ENCODE measurements at regions not wholly inside any gene's neighbourhood (a gene's known extent, or its start where the extent isn't known, plus 50 kb on each side); places are given as distances from the start of the nearest gene placed in this dataset.
"Not testable (repeated sequence)": the region's sequence is repeated elsewhere in the genome, so short reads cannot be mapped to it uniquely, and the experiment has no call there.

DNA sequence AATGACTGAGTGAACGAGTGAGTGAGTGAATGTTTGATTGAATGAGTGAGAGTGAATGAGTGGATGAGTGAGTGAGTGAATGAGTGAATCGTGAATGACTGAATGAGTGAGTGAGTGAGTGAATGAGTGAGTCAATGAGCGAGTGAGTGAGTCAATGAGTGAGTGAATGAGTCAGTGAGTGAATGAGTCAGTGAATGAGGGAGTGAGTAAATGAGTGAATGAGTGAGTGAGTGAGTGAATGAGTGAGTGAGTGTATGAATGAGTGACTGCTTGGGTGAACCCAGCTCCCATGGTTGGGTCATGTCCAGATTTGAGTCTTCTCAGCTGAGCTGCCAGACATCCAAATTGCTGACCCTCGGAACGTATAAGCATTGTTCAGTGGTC lies 135.2 kb upstream of the ZNF469 start:
- H3K36me3 ChIP-seq (ENCODE audit: insufficient read depth, low read length); H3K27me3 ChIP-seq (ENCODE audit: insufficient read depth, low read length); H3K27me3 Mint-ChIP-seq (ENCODE audit: low read depth, unreplicated experiment); H4K20me1 ChIP-seq (ENCODE audit: insufficient read depth, low read length); H3K9me3 ChIP-seq (ENCODE audit: insufficient read depth, low read depth, low read length); H3K4me3 Mint-ChIP-seq (ENCODE audit: unreplicated experiment); H3K27ac Mint-ChIP-seq (ENCODE audit: unreplicated experiment); H3K36me3 Mint-ChIP-seq (ENCODE audit: low read depth, unreplicated experiment); H3K27ac ChIP-seq (ENCODE audit: low read depth, low read length); H3K4me3 ChIP-seq (ENCODE audit: insufficient read depth, low read depth, low read length); DNase-seq (ENCODE audit: low read depth); H3K79me2 ChIP-seq (ENCODE audit: insufficient read depth, low read length); FAIRE-seq; H3K4me2 ChIP-seq (ENCODE audit: low read length); H2AFZ ChIP-seq (ENCODE audit: low read depth, low read length); H3K9ac ChIP-seq (ENCODE audit: low read length): not testable (repeated sequence)
- H3K9me3 Mint-ChIP-seq (ENCODE audit: unreplicated experiment): peaks cover 13% of the 10 kb centered on the region
- peaks cover 15% of the 10 kb centered on the region for H3K4me1 Mint-ChIP-seq (ENCODE audit: low read depth, unreplicated experiment)
- H3K4me1 ChIP-seq (ENCODE audit: insufficient read depth, low read length): peaks cover 27% of the 10 kb centered on the region

DNA sequence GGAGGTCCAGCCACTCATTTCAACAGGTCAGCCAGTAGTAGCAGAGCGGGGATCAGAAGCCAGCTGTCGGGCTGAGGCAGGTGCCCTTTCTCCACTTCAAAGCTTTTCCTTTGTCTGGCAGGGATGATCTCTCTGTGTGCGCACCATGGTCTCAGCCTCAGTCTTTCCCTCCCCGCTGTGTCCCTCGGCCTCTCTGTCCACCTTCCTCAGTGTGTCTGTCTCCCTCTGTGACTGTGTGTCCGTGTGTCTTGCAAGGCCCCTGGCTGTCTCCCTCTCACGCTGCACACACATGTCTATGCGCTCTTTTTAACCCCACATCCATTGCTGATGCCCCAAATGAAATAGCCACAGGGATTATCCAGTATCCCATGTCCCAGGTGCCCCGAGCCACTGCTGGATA lies 134.0 kb upstream of the ZNF469 start:
- H3K27me3 ChIP-seq (ENCODE audit: insufficient read depth, low read length): not testable (repeated sequence)

DNA sequence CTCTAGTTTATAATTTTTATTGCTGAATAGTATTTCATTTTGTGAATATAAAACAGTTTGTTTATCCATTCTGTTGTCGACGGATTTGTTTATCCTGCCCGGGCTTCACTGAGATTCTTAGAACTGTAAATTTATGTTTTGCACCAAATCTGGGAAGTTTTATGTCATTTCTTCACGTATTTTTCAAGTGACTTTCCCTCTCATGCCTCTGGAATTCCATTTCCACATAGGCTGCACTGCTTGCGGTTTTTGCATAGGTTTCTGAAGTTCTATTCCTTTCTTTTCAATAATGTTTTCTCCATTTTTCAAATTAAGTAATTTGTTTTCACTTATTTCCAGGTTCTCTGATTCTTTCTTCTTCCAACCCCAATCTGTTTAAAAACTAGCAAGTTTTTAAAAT lies 132.4 kb upstream of the ZNF469 start:
- not testable (repeated sequence) for H3K27me3 Mint-ChIP-seq (ENCODE audit: low read depth, unreplicated experiment); DNase-seq (ENCODE audit: low read depth); H3K4me2 ChIP-seq (ENCODE audit: low read length); H2AFZ ChIP-seq (ENCODE audit: low read depth, low read length); H4K20me1 ChIP-seq (ENCODE audit: insufficient read depth, low read length); H3K36me3 Mint-ChIP-seq (ENCODE audit: low read depth, unreplicated experiment); H3K27ac Mint-ChIP-seq (ENCODE audit: unreplicated experiment); H3K4me3 ChIP-seq (ENCODE audit: insufficient read depth, low read depth, low read length); FAIRE-seq; H3K27ac ChIP-seq (ENCODE audit: low read depth, low read length); H3K9me3 ChIP-seq (ENCODE audit: insufficient read depth, low read depth, low read length); H3K9ac ChIP-seq (ENCODE audit: low read length); H3K4me1 Mint-ChIP-seq (ENCODE audit: low read depth, unreplicated experiment); H3K4me3 Mint-ChIP-seq (ENCODE audit: unreplicated experiment); H3K27me3 ChIP-seq (ENCODE audit: insufficient read depth, low read length); H3K9me3 Mint-ChIP-seq (ENCODE audit: unreplicated experiment); H3K79me2 ChIP-seq (ENCODE audit: insufficient read depth, low read length); H3K36me3 ChIP-seq (ENCODE audit: insufficient read depth, low read length)
- H3K4me1 ChIP-seq (ENCODE audit: insufficient read depth, low read length): peaks cover 11% of the 10 kb centered on the region

More for the DNA sequence above, 134.0 kb upstream of the ZNF469 start:
- H3K9me3 Mint-ChIP-seq (ENCODE audit: unreplicated experiment): peaks cover 13% of the 10 kb centered on the region
- H3K27me3 Mint-ChIP-seq (ENCODE audit: low read depth, unreplicated experiment); FAIRE-seq; H3K36me3 ChIP-seq (ENCODE audit: insufficient read depth, low read length); H3K79me2 ChIP-seq (ENCODE audit: insufficient read depth, low read length); H3K9ac ChIP-seq (ENCODE audit: low read length); H2AFZ ChIP-seq (ENCODE audit: low read depth, low read length); H3K27ac Mint-ChIP-seq (ENCODE audit: unreplicated experiment); H3K4me3 Mint-ChIP-seq (ENCODE audit: unreplicated experiment); H3K4me2 ChIP-seq (ENCODE audit: low read length); H3K36me3 Mint-ChIP-seq (ENCODE audit: low read depth, unreplicated experiment); H3K9me3 ChIP-seq (ENCODE audit: insufficient read depth, low read depth, low read length); H4K20me1 ChIP-seq (ENCODE audit: insufficient read depth, low read length); H3K4me1 Mint-ChIP-seq (ENCODE audit: low read depth, unreplicated experiment); H3K27ac ChIP-seq (ENCODE audit: low read depth, low read length); DNase-seq (ENCODE audit: low read depth); H3K4me3 ChIP-seq (ENCODE audit: insufficient read depth, low read depth, low read length): not testable (repeated sequence)
- H3K4me1 ChIP-seq (ENCODE audit: insufficient read depth, low read length): peaks cover 18% of the 10 kb centered on the region

- H3K27me3 ChIP-seq (ENCODE audit: insufficient read depth, low read length); H3K9me3 ChIP-seq (ENCODE audit: insufficient read depth, low read depth, low read length); H3K27ac ChIP-seq (ENCODE audit: low read depth, low read length); H3K27ac Mint-ChIP-seq (ENCODE audit: unreplicated experiment); DNase-seq (ENCODE audit: low read depth); H2AFZ ChIP-seq (ENCODE audit: low read depth, low read length); H3K36me3 Mint-ChIP-seq (ENCODE audit: low read depth, unreplicated experiment); H3K4me3 ChIP-seq (ENCODE audit: insufficient read depth, low read depth, low read length); H3K4me1 ChIP-seq (ENCODE audit: insufficient read depth, low read length); FAIRE-seq; H3K9ac ChIP-seq (ENCODE audit: low read length); H3K36me3 ChIP-seq (ENCODE audit: insufficient read depth, low read length); H4K20me1 ChIP-seq (ENCODE audit: insufficient read depth, low read length); H3K27me3 Mint-ChIP-seq (ENCODE audit: low read depth, unreplicated experiment); H3K79me2 ChIP-seq (ENCODE audit: insufficient read depth, low read length); H3K4me3 Mint-ChIP-seq (ENCODE audit: unreplicated experiment); H3K4me2 ChIP-seq (ENCODE audit: low read length); H3K4me1 Mint-ChIP-seq (ENCODE audit: low read depth, unreplicated experiment): not testable (repeated sequence)
- H3K9me3 Mint-ChIP-seq (ENCODE audit: unreplicated experiment): peaks cover 13% of the 10 kb centered on the region
These were observed 130.5 kb upstream of the ZNF469 start for GRCh38 chr16:88252057-88252794.

- not testable (repeated sequence) for H3K4me2 ChIP-seq (ENCODE audit: low read length); FAIRE-seq; H3K9me3 ChIP-seq (ENCODE audit: insufficient read depth, low read depth, low read length); H3K79me2 ChIP-seq (ENCODE audit: insufficient read depth, low read length); H3K9ac ChIP-seq (ENCODE audit: low read length); H3K4me3 Mint-ChIP-seq (ENCODE audit: unreplicated experiment); DNase-seq (ENCODE audit: low read depth); H3K36me3 ChIP-seq (ENCODE audit: insufficient read depth, low read length); H4K20me1 ChIP-seq (ENCODE audit: insufficient read depth, low read length); H3K27ac Mint-ChIP-seq (ENCODE audit: unreplicated experiment); H2AFZ ChIP-seq (ENCODE audit: low read depth, low read length); H3K4me3 ChIP-seq (ENCODE audit: insufficient read depth, low read depth, low read length); H3K27me3 Mint-ChIP-seq (ENCODE audit: low read depth, unreplicated experiment); H3K4me1 ChIP-seq (ENCODE audit: insufficient read depth, low read length); H3K27ac ChIP-seq (ENCODE audit: low read depth, low read length); H3K4me1 Mint-ChIP-seq (ENCODE audit: low read depth, unreplicated experiment); H3K27me3 ChIP-seq (ENCODE audit: insufficient read depth, low read length); H3K36me3 Mint-ChIP-seq (ENCODE audit: low read depth, unreplicated experiment)
- H3K9me3 Mint-ChIP-seq (ENCODE audit: unreplicated experiment): peaks cover 14% of the 10 kb centered on the region
These were observed 124.6 kb upstream of the ZNF469 start for GRCh38 chr16:88258141-88258540.

- not testable (repeated sequence) for H2AFZ ChIP-seq (ENCODE audit: low read depth, low read length); H3K9me3 ChIP-seq (ENCODE audit: insufficient read depth, low read depth, low read length); H3K4me3 Mint-ChIP-seq (ENCODE audit: unreplicated experiment); H3K79me2 ChIP-seq (ENCODE audit: insufficient read depth, low read length); H3K4me1 ChIP-seq (ENCODE audit: insufficient read depth, low read length); H4K20me1 ChIP-seq (ENCODE audit: insufficient read depth, low read length); H3K4me3 ChIP-seq (ENCODE audit: insufficient read depth, low read depth, low read length); DNase-seq (ENCODE audit: low read depth); H3K27me3 Mint-ChIP-seq (ENCODE audit: low read depth, unreplicated experiment); H3K36me3 Mint-ChIP-seq (ENCODE audit: low read depth, unreplicated experiment); H3K27ac ChIP-seq (ENCODE audit: low read depth, low read length); FAIRE-seq; H3K4me1 Mint-ChIP-seq (ENCODE audit: low read depth, unreplicated experiment); H3K27me3 ChIP-seq (ENCODE audit: insufficient read depth, low read length); H3K36me3 ChIP-seq (ENCODE audit: insufficient read depth, low read length); H3K27ac Mint-ChIP-seq (ENCODE audit: unreplicated experiment)
- Histone ChIP-seq H3K9ac (ENCODE audit: low read length) (peak overlapping the region; percentile 27), H3K4me2 (ENCODE audit: low read length) (peak overlapping the region; percentile 26)
- H3K9me3 Mint-ChIP-seq (ENCODE audit: unreplicated experiment): peaks cover 14% of the 10 kb centered on the region
These were observed 123.8 kb upstream of the ZNF469 start for GRCh38 chr16:88258764-88259525.
